ENCODE measurements at regions not wholly inside any gene's neighbourhood (a gene's known extent, or its start where the extent isn't known, plus 50 kb on each side); places are given as distances from the start of the nearest gene placed in this dataset.

DNA sequence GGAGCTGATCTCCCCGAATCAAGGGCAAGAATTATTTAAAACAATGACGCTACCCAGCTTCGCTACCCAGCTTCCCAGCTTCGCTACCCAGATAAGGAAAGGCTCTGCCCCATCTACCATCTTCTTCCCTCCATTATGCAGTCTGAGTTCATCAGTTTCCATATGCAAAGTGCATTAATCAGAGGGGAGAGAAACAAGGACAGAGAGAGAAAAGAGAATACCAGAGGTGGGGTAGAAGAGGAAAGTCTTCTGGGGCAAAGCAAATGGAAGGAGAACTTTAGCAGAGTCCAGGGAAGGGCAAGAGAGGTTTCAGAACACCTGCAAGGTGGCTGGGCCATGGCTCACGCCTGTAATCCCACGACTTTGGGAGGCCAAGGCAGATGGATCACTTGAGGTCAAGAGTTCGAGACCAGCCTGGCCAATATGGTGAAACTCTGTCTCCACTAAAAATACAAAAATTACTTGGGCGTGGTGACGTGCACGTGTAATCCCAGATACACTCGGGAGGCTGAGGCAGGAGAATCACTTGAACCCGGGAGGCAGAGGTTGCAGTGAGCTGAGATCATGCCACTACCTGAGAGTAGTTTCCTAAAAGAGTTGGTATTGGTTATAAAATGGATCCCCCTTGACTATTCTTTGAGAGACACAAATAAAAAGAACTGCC is 70.4 kb upstream of the SPATA12 start:
- Mint-ChIP-seq H3K27ac (no peak overlapping the region), H3K27me3 (ENCODE audit: low read depth) (peaks cover 26% of the 10 kb centered on the region), H3K4me3 (no peak overlapping the region), H3K36me3 (ENCODE audit: low read depth) (no peaks in the 10 kb centered on the region), H3K4me1 (ENCODE audit: low read depth) (peaks cover 19% of the 10 kb centered on the region), H3K9me3 (no peaks in the 10 kb centered on the region)

DNA sequence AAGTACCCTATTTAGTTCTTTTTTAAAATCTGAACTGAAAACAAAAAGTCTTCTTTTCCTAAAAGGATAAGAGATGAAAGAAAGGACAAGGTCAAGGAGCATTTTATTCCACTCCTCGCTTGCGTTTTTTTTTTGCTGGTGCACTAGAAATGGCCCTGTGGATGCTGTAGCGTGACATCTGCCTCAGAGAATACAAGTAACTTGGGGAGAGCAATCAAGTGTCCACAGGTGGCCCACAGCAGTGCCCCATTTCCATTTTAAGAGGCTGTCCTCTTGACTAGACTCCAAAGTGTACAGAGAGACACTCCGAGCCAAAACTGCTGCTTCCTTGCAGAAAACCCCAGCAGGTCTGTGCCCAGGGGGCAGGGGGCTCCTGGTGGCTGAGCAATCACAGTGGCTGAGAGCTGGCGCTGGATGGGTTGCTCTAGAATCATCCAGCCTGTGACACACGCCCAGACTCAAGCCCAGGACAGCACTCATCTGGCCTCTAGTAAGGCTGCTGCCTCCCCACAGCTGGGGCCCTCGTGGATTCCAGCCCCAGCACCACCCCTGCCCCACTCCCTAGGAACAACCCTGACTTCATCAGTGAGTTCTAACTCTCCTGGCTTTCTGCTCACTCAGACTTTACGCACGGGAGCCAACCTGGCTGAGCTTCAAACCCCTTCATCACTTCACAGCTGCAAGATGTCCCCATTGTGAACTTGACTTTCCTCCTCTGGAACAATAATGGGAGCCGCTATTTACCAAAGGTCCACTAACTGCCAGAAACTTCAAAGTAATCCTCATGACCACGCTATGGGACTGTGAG is 71.1 kb upstream of the SPATA12 start:
- Mint-ChIP-seq H3K27me3 (ENCODE audit: low read depth) (peaks cover 21% of the 10 kb centered on the region), H3K9me3 (no peaks in the 10 kb centered on the region), H3K36me3 (ENCODE audit: low read depth) (no peaks in the 10 kb centered on the region), H3K4me1 (ENCODE audit: low read depth) (peaks cover 19% of the 10 kb centered on the region), H3K4me3 (no peak overlapping the region), H3K27ac (no peak overlapping the region)

DNA sequence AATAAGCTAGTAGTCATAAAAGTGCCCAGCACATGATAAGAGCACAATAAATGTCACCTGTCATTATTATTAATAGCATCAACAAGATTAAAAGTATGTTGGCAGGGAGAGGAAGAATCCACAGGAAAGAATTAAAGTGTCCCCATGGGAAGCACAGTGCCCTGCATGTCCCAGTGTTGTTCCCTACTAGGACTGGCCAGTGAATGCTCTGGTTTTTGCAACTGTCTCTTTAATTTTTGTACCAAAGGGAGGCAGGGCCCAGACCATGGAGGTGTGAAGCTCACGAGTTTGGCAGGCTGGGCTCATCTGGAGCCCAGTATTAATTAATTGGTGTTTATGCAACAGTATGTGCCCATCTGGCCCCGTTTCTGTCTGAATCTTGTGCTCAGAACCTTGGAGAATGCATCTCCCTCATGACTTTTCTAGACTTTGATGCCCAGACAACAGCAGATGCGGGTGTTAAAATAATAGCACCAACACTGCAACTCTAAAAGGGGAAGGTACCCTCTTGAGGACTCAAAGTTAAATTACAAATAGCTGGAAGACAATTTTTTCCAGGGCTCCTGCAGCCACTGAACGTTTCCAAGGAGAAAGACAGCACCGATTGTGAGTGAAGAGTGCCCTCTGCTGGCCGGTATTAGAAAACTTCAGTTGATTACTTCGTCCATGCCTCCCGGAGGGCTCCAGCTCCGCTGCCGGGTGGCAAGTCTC is 71.9 kb upstream of the SPATA12 start:
- H3K27me3 Mint-ChIP-seq (ENCODE audit: low read depth) = peaks cover 21% of the 10 kb centered on the region
- H3K36me3 Mint-ChIP-seq (ENCODE audit: low read depth) = no peaks in the 10 kb centered on the region
- H3K27ac Mint-ChIP-seq = peak overlapping the region; percentile 20
- H3K4me1 Mint-ChIP-seq (ENCODE audit: low read depth) = peaks cover 19% of the 10 kb centered on the region
- no peaks in the 10 kb centered on the region for H3K9me3 Mint-ChIP-seq
- no peak overlapping the region for H3K4me3 Mint-ChIP-seq

GRCh38 chr3:56987238-56987895 is 73.1 kb upstream of the SPATA12 start:
- Mint-ChIP-seq H3K36me3 (ENCODE audit: low read depth) (no peaks in the 10 kb centered on the region), H3K9me3 (no peaks in the 10 kb centered on the region), H3K27ac (no peak overlapping the region), H3K4me3 (no peak overlapping the region), H3K27me3 (ENCODE audit: low read depth) (peaks cover 21% of the 10 kb centered on the region), H3K4me1 (ENCODE audit: low read depth) (peaks cover 22% of the 10 kb centered on the region)

GRCh38 chr3:56986347-56986746 is 74.1 kb upstream of the SPATA12 start:
- Mint-ChIP-seq H3K27me3 (ENCODE audit: low read depth) (peaks cover 21% of the 10 kb centered on the region), H3K27ac (no peak overlapping the region)

DNA sequence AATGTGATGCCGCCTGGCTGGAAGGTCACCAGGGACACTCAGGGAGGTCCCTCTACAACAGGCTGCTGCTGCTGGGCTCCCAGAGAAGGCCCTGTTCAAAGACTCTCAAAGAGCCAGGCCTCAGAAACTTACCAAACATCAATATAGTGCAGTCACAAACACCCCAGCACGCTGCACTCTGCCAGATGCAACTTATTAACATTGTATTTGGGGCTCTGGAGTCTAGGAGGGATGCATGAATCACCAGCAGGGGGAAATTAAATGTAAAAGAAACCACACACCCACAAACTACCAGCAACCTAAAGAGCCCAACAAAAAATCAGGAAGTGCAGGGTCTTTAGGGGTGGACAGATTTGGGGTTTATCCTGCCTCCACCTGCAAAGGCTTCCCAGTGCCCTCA is 74.6 kb upstream of the SPATA12 start:
- Mint-ChIP-seq H3K4me3 (no peak overlapping the region), H3K9me3 (no peaks in the 10 kb centered on the region), H3K27ac (no peak overlapping the region), H3K4me1 (ENCODE audit: low read depth) (peaks cover 27% of the 10 kb centered on the region), H3K36me3 (ENCODE audit: low read depth) (no peaks in the 10 kb centered on the region), H3K27me3 (ENCODE audit: low read depth) (peaks cover 16% of the 10 kb centered on the region)

More at GRCh38 chr3:56986347-56986746, 74.1 kb upstream of the SPATA12 start:
- peaks cover 23% of the 10 kb centered on the region for H3K4me1 Mint-ChIP-seq (ENCODE audit: low read depth)
- H3K9me3 Mint-ChIP-seq = no peaks in the 10 kb centered on the region
- no peaks in the 10 kb centered on the region for H3K36me3 Mint-ChIP-seq (ENCODE audit: low read depth)
- no peak overlapping the region for H3K4me3 Mint-ChIP-seq

DNA sequence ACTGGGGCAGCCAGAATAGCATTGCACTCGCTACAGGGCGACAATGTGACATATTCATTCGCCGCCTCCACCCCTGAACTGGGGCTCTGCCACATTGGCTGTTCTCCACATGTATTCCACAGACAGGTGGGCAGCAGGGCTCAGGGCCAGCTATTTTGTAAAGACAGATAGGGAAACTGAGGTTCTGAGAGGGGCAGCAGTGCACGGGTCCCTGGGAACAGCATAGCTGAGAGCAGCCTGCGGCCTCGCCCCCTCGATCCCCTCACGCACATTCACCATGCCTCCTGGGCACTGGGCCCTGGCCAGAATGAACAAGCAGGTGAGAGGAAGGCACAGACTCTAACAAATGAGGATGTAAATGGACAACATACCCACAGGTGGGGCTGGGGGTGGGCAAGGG is 75.0 kb upstream of the SPATA12 start:
- H3K9me3 Mint-ChIP-seq = no peaks in the 10 kb centered on the region
- no peak overlapping the region for H3K4me3 Mint-ChIP-seq
- no peaks in the 10 kb centered on the region for H3K36me3 Mint-ChIP-seq (ENCODE audit: low read depth)
- H3K27me3 Mint-ChIP-seq (ENCODE audit: low read depth) = peaks cover 12% of the 10 kb centered on the region
- no peak overlapping the region for H3K27ac Mint-ChIP-seq
- H3K4me1 Mint-ChIP-seq (ENCODE audit: low read depth) = peaks cover 31% of the 10 kb centered on the region

GRCh38 chr3:56983427-56983826 is 77.0 kb upstream of the SPATA12 start:
- no peak overlapping the region for H3K27ac Mint-ChIP-seq
- no peaks in the 10 kb centered on the region for H3K27me3 Mint-ChIP-seq (ENCODE audit: low read depth)
- H3K4me1 Mint-ChIP-seq (ENCODE audit: low read depth) = peaks cover 27% of the 10 kb centered on the region
- no peaks in the 10 kb centered on the region for H3K36me3 Mint-ChIP-seq (ENCODE audit: low read depth)
- no peaks in the 10 kb centered on the region for H3K9me3 Mint-ChIP-seq
- no peak overlapping the region for H3K4me3 Mint-ChIP-seq

GRCh38 chr3:56981445-56982230 is 78.8 kb upstream of the SPATA12 start:
- no peak overlapping the region for H3K27ac Mint-ChIP-seq
- no peak overlapping the region for H3K4me3 Mint-ChIP-seq
- no peaks in the 10 kb centered on the region for H3K27me3 Mint-ChIP-seq (ENCODE audit: low read depth)
- peaks cover 19% of the 10 kb centered on the region for H3K4me1 Mint-ChIP-seq (ENCODE audit: low read depth)
- H3K9me3 Mint-ChIP-seq = no peaks in the 10 kb centered on the region
- no peaks in the 10 kb centered on the region for H3K36me3 Mint-ChIP-seq (ENCODE audit: low read depth)

DNA sequence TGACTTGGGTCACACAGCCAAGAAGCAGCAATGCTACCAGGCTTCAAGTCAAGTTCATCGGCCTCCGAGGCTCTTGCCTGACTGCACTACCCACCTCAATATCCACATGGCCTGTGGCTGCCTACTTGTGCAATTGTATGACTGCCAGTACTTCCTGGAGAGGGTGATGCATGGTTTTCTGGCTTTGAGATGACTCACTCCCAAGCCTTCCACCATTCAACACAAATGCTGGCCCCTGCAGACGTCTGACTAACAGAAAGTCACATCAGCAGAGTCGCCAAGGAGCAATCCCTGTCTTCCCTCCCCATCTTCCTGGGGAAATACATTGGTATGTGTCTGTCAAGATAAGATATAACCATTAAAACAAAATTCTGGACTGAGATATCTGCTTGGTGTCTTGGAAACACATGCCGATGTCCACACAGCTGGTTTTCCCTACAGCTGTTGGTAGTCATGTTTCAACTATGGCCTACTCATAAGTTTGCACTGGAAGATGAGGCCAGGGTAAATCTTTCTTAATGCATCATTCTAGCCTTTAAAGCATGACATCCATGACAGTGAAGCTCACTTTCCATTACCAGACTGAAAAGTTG is 79.6 kb upstream of the SPATA12 start:
- Mint-ChIP-seq H3K27ac (peak overlapping the region; percentile 34), H3K9me3 (no peaks in the 10 kb centered on the region), H3K4me3 (no peak overlapping the region), H3K4me1 (ENCODE audit: low read depth) (peaks cover 18% of the 10 kb centered on the region), H3K36me3 (ENCODE audit: low read depth) (no peaks in the 10 kb centered on the region), H3K27me3 (ENCODE audit: low read depth) (no peaks in the 10 kb centered on the region)

DNA sequence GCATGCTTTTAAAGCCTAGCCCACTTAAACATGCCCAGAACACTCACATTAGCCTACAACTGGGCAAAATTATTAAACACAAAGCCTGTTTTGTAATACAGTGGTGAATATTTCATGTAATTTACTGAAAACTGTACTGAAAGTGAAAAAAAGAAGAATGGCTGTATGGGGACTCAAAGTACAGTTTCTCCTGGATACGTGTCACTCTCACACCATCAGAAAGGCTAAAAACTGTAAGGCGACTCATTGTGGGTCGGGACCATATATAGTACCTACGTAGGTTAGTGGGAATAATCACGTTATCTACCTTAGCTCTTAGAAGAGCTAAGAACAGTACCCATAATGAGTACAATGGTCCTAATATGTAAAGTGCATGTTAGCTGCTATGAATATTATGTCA is 80.2 kb upstream of the SPATA12 start:
- no peak overlapping the region for H3K27ac Mint-ChIP-seq
- H3K27me3 Mint-ChIP-seq (ENCODE audit: low read depth) = no peaks in the 10 kb centered on the region
- H3K36me3 Mint-ChIP-seq (ENCODE audit: low read depth) = no peaks in the 10 kb centered on the region
- H3K4me1 Mint-ChIP-seq (ENCODE audit: low read depth) = peaks cover 12% of the 10 kb centered on the region
- no peaks in the 10 kb centered on the region for H3K9me3 Mint-ChIP-seq
- no peak overlapping the region for H3K4me3 Mint-ChIP-seq

- H3K27ac Mint-ChIP-seq = no peak overlapping the region
- H3K27me3 Mint-ChIP-seq (ENCODE audit: low read depth) = no peaks in the 10 kb centered on the region
- H3K4me1 Mint-ChIP-seq (ENCODE audit: low read depth) = peaks cover 12% of the 10 kb centered on the region
- H3K4me3 Mint-ChIP-seq = no peak overlapping the region
- H3K36me3 Mint-ChIP-seq (ENCODE audit: low read depth) = no peaks in the 10 kb centered on the region
- no peaks in the 10 kb centered on the region for H3K9me3 Mint-ChIP-seq
Observed at GRCh38 chr3:56979791-56980190, 80.7 kb upstream of the SPATA12 start.

GRCh38 chr3:56977561-56977889 is 82.9 kb upstream of the SPATA12 start:
- Mint-ChIP-seq H3K4me1 (ENCODE audit: low read depth) (peaks cover 9% of the 10 kb centered on the region), H3K9me3 (no peaks in the 10 kb centered on the region)

More at GRCh38 chr3:56977561-56977889, 82.9 kb upstream of the SPATA12 start:
- no peaks in the 10 kb centered on the region for H3K36me3 Mint-ChIP-seq (ENCODE audit: low read depth)
- no peak overlapping the region for H3K4me3 Mint-ChIP-seq
- no peaks in the 10 kb centered on the region for H3K27me3 Mint-ChIP-seq (ENCODE audit: low read depth)
- H3K27ac Mint-ChIP-seq = no peak overlapping the region

Measured in T-helper 1 cell treated with Interleukin-12 subunit alpha and Interleukin-12 subunit beta and Interleukin-4 antibody, amounts not matched to agents 30 μg/mL and 1 μg/mL, for 36 hours (primary cell).